ENCODE measurements at regions not wholly inside any gene's neighbourhood (a gene's known extent, or its start where the extent isn't known, plus 50 kb on each side); places are given as distances from the start of the nearest gene placed in this dataset.

- TF ChIP-seq CTCF (IDR thresholded peaks at IDR 0.05): no peak
- TF ChIP-seq EP300 (IDR thresholded peaks at IDR 0.05): no peak
- no peak for TF ChIP-seq POLR2A (IDR thresholded peaks at IDR 0.05)
Measured at GRCh38 chrX:12007881-12008280, 130.4 kb upstream of the FRMPD4 start.
